HUDEP-2 (cell line): ENCODE measurements at regions not wholly inside any gene's neighbourhood (a gene's known extent, or its start where the extent isn't known, plus 50 kb on each side); places are given as distances from the start of the nearest gene placed in this dataset.
A peak's percentile ranks its signal among the peaks of the same experiment; 100 is the strongest.
"Not testable (repeated sequence)": the region's sequence is repeated elsewhere in the genome, so short reads cannot be mapped to it uniquely, and the experiment has no call there.

Experiments
- DNase-seq, 76 experiments: peaks; one replicate each; lab custom pipeline; 2025; ENCODE audit not compliant: unreplicated experiment in 76 of 76; lab: John Stamatoyannopoulos, UW

DNA sequence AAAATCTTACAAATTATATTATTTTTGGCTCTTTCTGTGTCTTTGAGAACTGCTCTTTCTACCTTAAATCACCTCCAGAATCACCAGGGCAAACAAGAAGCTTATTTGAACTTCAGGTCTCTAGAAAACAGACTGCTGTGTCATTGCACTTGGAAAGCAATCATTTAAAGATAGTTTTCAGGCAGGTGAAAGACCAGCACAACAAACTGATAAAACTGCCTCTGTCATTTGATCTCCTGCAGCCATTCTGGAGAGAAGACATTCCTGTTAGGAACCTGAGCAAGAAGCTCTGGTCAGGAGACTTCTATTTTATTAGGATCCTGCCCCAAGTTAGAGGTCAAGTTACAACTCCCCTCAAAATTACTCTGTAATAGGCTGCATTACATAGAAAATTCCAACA, 50.7 kb upstream of the AP4E1 start:
- DNase-seq: peak in 6 of 76 experiments; percentile 4 to 20 (median 12)

DNA sequence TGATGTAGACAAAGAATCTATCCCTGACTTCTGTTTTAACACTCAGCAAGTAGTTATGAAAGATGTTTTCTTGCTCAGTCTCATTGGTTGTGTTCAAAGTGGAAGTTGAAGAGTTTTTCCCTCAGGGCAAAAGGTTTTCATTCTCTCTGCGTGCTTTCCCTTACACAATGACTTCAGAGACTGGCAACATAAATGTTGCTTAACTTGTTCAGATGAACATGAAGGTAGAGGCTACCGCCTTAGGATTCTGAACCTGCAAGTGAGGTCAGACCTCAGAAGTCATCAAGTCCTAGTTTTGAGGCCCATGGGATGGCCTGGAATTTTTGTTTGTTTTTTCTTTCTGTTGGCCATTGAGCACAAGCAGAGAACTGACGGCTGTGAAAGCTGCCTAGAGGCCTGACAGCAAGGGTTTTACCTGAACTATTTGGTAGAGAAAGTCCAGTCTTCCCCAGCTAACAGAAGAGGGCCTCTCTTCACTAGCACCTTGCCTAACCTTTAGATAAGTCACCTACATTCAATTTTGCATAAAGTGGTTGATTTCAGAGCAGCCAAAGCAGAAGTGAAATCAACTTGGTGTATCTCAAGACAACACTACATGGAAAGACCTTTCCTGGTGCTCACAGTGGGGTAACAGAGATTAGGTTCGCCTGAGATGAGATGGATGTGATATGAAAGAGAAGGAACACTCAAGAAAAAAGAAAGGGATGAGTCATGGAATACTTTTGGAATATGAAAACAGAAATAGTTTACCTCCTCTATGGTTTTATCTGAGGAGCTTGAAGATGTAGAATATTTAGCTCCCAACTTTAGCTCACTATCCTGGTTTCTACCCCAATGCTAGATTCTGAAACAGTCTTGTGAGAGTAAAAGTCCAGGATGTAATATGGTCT, 53.6 kb upstream of the AP4E1 start:
- no peak for DNase-seq

DNA sequence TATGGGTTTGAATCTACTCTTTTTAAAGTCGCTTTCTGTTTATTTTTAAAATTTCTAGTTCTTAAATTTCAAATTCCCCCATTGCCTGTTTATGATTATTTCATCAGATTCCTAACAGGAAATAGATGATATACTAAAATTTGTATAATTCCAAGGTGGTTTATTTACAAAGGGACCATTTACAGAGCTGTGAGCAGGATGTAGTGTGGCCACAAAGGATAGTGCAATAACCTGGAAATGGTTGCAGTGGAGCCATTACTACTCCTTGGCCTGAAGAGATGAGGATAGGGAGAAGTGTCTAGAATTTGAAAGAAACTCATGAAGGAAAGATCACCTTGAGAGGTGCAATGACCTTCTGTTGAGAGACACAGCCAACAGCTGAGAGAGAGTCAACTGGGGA, 58.5 kb upstream of the AP4E1 start:
- no peak for DNase-seq

- no peak for DNase-seq
Observed at GRCh38 chr15:50848349-50848748, 60.1 kb upstream of the AP4E1 start.

- not testable (repeated sequence) for DNase-seq
Observed at GRCh38 chr15:50845181-50845580, 63.3 kb upstream of the AP4E1 start.

DNA sequence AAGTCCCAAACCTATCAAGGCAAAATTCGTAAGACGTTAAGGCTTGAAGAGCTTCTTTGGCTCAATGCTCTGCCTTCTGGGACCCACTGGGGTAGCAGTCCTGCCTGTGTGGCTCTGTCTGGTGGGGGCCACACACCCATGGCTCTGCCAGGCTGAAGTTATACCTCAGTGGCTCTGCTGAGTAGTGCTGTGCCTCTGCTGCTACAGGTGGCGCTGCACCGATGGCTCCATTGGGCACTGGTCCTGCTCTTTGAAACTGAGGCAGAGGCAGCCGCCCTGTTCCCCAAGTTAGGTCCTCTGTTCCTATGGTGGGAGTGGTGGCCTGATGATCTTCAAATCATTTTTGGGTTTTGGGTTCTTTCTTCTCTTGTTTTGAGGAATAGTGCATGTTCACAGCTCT, 68.0 kb upstream of the AP4E1 start:
- DNase-seq: no peak

- DNase-seq: no peak
Observed at GRCh38 chr15:50837256-50837770, 71.2 kb upstream of the AP4E1 start.

GRCh38 chr15:50830477-50831354, 65.2 kb upstream of the SPPL2A start:
- DNase-seq: no peak

- DNase-seq: no peak
Observed at GRCh38 chr15:50828610-50829206, 63.2 kb upstream of the SPPL2A start.

- DNase-seq: no peak
Observed at GRCh38 chr15:50825946-50826345, 60.4 kb upstream of the SPPL2A start.

DNA sequence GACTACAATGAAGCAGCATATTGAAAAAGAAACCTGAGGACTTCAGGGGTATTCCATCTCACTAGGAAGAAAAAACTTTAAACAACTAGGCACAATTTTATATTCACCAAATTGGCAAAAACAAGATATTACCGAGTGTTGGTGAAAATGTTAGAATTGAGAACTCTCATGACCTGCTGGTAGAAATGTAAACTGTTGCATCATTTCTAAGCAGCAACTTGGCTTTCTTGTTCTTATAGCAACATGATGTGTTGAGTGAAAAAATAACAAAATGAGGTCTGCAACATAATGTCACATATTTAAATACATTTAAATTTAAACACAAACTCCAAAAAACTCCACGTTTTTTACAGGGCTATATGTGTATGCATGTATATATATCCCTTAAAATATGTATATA, 59.0 kb upstream of the SPPL2A start:
- DNase-seq: no peak

- no peak for DNase-seq
Observed at GRCh38 chr15:50823281-50823680, 57.8 kb upstream of the SPPL2A start.

- no peak for DNase-seq
Observed at GRCh38 chr15:50821476-50821875, 56.0 kb upstream of the SPPL2A start.

DNA sequence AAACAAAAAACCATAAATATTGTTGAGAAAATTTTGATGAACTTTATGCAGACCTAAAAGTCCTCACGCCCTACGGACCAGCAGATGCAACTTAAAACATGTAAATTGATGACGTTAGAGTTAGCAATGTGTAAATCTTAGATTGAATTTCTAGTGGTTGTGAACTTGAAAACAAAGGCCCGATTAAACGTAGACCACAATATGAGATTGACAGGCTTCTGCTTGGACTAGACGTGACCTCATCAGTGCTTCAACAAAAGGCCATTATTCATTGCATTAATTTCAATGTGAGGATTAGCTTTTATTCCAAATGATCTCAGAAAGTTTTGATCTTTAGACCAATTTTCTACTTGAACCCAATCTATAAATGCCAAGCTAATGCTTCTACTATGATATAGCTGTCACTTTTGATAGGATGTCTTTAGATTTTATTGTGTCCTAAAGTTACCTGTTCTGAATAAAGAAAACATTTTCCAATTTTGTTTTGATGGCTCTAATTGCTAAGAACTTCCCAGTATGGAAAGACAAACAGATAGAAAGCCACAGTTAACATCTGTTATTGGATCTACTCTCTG, 55.4 kb upstream of the SPPL2A start:
- no peak for DNase-seq

DNA sequence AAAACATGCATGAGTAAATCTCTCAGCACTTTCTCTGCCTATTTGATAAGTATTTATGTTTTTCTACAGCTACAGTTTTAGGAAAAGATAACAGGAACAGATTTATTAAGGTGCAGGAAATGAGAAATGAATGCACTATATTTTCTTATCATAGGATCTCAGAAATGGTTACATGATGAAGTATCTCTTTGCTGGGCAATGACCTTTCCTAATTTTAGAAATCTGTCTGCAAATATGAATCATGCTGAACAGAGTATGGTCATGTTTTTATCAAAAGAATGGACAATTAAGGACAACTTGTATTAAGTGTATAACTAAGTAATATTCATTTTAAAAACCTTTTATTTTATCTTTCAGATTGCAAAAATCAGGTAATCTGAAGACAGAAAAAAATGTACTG, 53.8 kb upstream of the SPPL2A start:
- DNase-seq: no peak

GRCh38 chr15:50815958-50816590, 50.6 kb upstream of the SPPL2A start:
- DNase-seq: peak in 43 of 76 experiments; percentile 2 to 78 (median 27)
